ENCODE measurements at regions not wholly inside any gene's neighbourhood (a gene's known extent, or its start where the extent isn't known, plus 50 kb on each side); places are given as distances from the start of the nearest gene placed in this dataset.

- TF ChIP-seq, protein P1, sequence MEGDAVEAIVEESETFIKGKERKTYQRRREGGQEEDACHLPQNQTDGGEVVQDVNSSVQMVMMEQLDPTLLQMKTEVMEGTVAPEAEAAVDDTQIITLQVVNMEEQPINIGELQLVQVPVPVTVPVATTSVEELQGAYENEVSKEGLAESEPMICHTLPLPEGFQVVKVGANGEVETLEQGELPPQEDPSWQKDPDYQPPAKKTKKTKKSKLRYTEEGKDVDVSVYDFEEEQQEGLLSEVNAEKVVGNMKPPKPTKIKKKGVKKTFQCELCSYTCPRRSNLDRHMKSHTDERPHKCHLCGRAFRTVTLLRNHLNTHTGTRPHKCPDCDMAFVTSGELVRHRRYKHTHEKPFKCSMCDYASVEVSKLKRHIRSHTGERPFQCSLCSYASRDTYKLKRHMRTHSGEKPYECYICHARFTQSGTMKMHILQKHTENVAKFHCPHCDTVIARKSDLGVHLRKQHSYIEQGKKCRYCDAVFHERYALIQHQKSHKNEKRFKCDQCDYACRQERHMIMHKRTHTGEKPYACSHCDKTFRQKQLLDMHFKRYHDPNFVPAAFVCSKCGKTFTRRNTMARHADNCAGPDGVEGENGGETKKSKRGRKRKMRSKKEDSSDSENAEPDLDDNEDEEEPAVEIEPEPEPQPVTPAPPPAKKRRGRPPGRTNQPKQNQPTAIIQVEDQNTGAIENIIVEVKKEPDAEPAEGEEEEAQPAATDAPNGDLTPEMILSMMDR (conservative IDR thresholded peaks at IDR 0.05; ENCODE audit: control insufficient read depth, insufficient read depth, low read depth, low read length): no peak
- DNase-seq (ENCODE audit: low read depth): no peak
Observed at GRCh38 chr2:120418174-120418787, 72.3 kb downstream of the INHBB start.

GRCh38 chr2:120419073-120419472, 73.1 kb downstream of the INHBB start:
- DNase-seq (ENCODE audit: low read depth): no peak
- TF ChIP-seq, protein P1 (conservative IDR thresholded peaks at IDR 0.05; ENCODE audit: control insufficient read depth, insufficient read depth, low read depth, low read length): no peak
- no peak overlapping the region for H3K4me3 ChIP-seq (ENCODE audit: control insufficient read depth, low read depth, low read length)

More at GRCh38 chr2:120418174-120418787, 72.3 kb downstream of the INHBB start:
- no peak overlapping the region for H3K4me3 ChIP-seq (ENCODE audit: control insufficient read depth, low read depth, low read length)

DNA sequence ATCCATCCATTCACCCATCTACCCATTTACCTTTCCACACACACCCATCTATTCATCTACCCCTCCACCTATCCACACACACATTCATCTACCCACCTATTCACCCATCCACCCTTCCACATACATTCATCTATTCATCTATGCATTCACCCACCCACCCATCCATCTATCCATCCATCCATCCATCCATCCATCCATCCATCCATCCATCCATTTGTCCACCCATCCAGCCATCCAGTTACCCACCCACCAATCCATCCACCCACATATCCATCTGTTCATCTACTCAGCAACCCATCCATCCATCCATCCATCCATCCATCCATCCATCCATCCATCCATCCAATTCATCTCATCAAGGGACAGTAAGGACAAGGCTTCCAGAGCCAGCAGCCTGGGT, 74.0 kb downstream of the INHBB start:
- DNase-seq (ENCODE audit: low read depth): no peak
- TF ChIP-seq, protein P1 (conservative IDR thresholded peaks at IDR 0.05; ENCODE audit: control insufficient read depth, insufficient read depth, low read depth, low read length): no peak
- H3K4me3 ChIP-seq (ENCODE audit: control insufficient read depth, low read depth, low read length): no peak overlapping the region

DNA sequence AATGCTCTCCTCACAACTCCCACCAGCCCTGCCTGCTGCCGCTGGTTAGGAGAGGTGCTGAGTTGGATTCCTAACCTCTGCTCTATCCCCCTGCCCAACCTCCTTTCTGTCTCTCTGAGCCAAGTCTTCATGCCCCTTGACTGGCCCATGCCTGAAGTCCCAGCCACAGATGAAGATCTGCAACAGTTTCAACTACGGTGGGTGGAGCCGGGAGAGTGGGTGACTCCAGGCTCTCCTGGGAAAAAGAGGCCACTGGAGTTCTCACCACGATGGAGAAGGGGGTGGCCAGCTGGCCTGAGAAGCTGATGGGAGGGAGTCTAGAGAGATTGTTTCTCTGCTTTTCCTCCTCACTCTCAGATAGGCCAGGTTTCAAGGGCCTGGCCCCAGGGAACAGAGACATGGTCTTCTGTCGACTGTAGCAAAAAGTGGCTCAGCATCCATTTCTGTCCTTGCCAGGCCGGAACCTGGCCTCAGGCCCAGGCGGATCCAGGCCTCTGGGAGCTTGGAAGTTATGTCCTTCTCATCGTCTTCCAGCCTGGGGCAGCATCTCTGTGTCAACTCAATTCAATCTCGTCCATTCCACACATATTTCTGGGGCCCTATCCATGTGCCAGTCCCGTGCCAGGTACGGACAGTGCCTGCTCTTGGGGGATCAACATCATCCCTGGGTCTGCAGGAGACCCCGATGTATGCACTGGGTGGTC, 75.3 kb downstream of the INHBB start:
- no peak overlapping the region for H3K4me3 ChIP-seq (ENCODE audit: control insufficient read depth, low read depth, low read length)
- TF ChIP-seq, protein P1 (conservative IDR thresholded peaks at IDR 0.05; ENCODE audit: control insufficient read depth, insufficient read depth, low read depth, low read length): no peak
- DNase-seq (ENCODE audit: low read depth): no peak

DNA sequence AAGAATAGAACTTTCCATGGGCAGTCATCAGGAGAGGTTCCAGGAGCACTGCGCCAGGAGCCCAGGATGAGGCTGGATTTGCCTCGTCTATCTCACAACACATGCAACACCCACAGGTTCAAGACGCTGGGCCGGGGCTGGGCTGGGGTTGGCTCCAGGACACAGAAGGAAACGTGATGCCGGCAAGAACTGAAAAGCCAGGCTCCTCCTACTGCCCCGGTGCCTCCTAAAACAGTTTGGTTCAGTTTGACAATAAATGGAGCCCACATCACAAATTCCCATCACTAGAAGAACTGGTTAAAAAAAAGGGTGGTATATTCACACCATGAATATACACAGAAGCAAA, 75.9 kb downstream of the INHBB start:
- TF ChIP-seq, protein P1 (conservative IDR thresholded peaks at IDR 0.05; ENCODE audit: control insufficient read depth, insufficient read depth, low read depth, low read length): no peak
- H3K4me3 ChIP-seq (ENCODE audit: control insufficient read depth, low read depth, low read length): no peak overlapping the region
- DNase-seq (ENCODE audit: low read depth): no peak

DNA sequence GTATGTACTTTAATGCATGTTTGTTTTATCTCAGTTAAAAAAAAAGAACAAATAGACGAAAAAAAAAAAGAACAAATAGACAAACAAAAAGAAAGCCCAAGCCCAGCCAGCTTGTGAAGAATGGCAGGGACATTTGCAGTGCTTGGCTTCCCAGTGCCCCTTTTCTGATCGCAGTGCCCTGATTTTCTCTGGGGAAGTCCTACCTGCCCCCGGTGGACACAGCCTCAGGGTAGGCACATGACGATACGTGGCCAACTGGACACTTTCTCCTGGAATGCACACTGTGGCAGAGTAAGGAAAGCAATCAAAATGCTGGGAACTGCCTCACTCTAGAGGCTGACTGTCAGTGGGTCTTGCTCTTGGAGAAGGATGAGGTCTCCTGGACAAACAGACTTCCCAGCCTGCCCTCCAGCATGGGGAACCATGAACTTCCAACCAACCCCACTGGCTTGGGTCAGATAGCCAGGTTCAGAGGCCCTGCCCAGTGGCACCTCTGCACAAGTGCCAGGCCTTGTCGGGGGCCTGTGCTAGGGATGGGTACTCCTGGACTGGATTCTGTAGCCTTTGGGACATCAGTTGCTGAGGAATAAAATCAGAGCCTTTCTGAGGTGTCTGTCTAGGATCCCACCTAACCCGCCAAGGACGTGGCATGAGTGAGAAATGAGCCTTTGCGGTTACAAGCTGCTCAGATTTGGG, 76.7 kb downstream of the INHBB start:
- H3K4me3 ChIP-seq (ENCODE audit: control insufficient read depth, low read depth, low read length): no peak overlapping the region
- no peak for DNase-seq (ENCODE audit: low read depth)
- TF ChIP-seq, protein P1 (conservative IDR thresholded peaks at IDR 0.05; ENCODE audit: control insufficient read depth, insufficient read depth, low read depth, low read length): no peak
